ENCODE measurements at regions not wholly inside any gene's neighbourhood (a gene's known extent, or its start where the extent isn't known, plus 50 kb on each side); places are given as distances from the start of the nearest gene placed in this dataset.

GRCh38 chr4:43238585-43238984, 346.1 kb downstream of the GRXCR1 start:
- Histone ChIP-seq H3K4me2 (ENCODE audit: extremely low read depth, insufficient read depth, low read length) (no peak overlapping the region), H3K36me3 (ENCODE audit: control insufficient read depth, insufficient read depth, low read length) (no peaks in the 10 kb centered on the region), H2AFZ (ENCODE audit: low read length) (no peak overlapping the region), H3K27ac (ENCODE audit: insufficient read depth, low read length) (no peak overlapping the region), H3K9me3 (ENCODE audit: control insufficient read depth, insufficient read depth, low read depth, low read length) (no peaks in the 10 kb centered on the region), H3K4me1 (ENCODE audit: control insufficient read depth, extremely low read depth, insufficient read depth, low read length) (no peaks in the 10 kb centered on the region), H3K79me2 (ENCODE audit: control insufficient read depth, insufficient read depth, low read length) (no peaks in the 10 kb centered on the region), H4K20me1 (ENCODE audit: control insufficient read depth, extremely low read depth, insufficient read depth, low read length) (no peaks in the 10 kb centered on the region), H3K27me3 (ENCODE audit: control insufficient read depth, insufficient read depth, low read length) (no peaks in the 10 kb centered on the region), H3K4me3 (replicated peaks in 1 of 4; ENCODE audit: control extremely low read depth in 1 of 4, insufficient read depth in 1 of 4, low read depth in 3 of 4, low read length in 4 of 4) (no peak overlapping the region), H3K9ac (ENCODE audit: insufficient read depth, low read length) (no peak overlapping the region)
- no peak for TF ChIP-seq EZH2 (IDR thresholded peaks at IDR 0.05; ENCODE audit: low read length, missing control alignments)
- TF ChIP-seq CTCF (conservative IDR thresholded peaks at IDR 0.05 in 1 of 2, IDR thresholded peaks at IDR 0.05 in 1 of 2; ENCODE audit: low read depth in 1 of 2, low read length in 2 of 2) = no peak
- no peak for DNase-seq (ENCODE audit: low read depth in 2 of 2)

GRCh38 chr4:43241104-43241503, 348.6 kb downstream of the GRXCR1 start:
- no peak for DNase-seq (ENCODE audit: low read depth in 2 of 2)
- Histone ChIP-seq H3K9me3 (ENCODE audit: control insufficient read depth, insufficient read depth, low read depth, low read length) (no peaks in the 10 kb centered on the region), H4K20me1 (ENCODE audit: control insufficient read depth, extremely low read depth, insufficient read depth, low read length) (no peaks in the 10 kb centered on the region), H3K79me2 (ENCODE audit: control insufficient read depth, insufficient read depth, low read length) (no peaks in the 10 kb centered on the region), H3K4me1 (ENCODE audit: control insufficient read depth, extremely low read depth, insufficient read depth, low read length) (no peaks in the 10 kb centered on the region), H3K4me2 (ENCODE audit: extremely low read depth, insufficient read depth, low read length) (no peak overlapping the region), H3K27ac (ENCODE audit: insufficient read depth, low read length) (no peak overlapping the region), H3K4me3 (replicated peaks in 1 of 4; ENCODE audit: control extremely low read depth in 1 of 4, insufficient read depth in 1 of 4, low read depth in 3 of 4, low read length in 4 of 4) (no peak overlapping the region), H3K36me3 (ENCODE audit: control insufficient read depth, insufficient read depth, low read length) (no peaks in the 10 kb centered on the region), H2AFZ (ENCODE audit: low read length) (no peak overlapping the region), H3K9ac (ENCODE audit: insufficient read depth, low read length) (no peak overlapping the region), H3K27me3 (ENCODE audit: control insufficient read depth, insufficient read depth, low read length) (no peaks in the 10 kb centered on the region)
- TF ChIP-seq CTCF (conservative IDR thresholded peaks at IDR 0.05 in 1 of 2, IDR thresholded peaks at IDR 0.05 in 1 of 2; ENCODE audit: low read depth in 1 of 2, low read length in 2 of 2) = no peak
- no peak for TF ChIP-seq EZH2 (IDR thresholded peaks at IDR 0.05; ENCODE audit: low read length, missing control alignments)

- no peaks in the 10 kb centered on the region for H3K9me3 ChIP-seq (ENCODE audit: control insufficient read depth, insufficient read depth, low read depth, low read length)
- DNase-seq (ENCODE audit: low read depth in 2 of 2) = peak; percentile 43 to 90
- no peak overlapping the region for H2AFZ ChIP-seq (ENCODE audit: low read length)
- H3K9ac ChIP-seq (ENCODE audit: insufficient read depth, low read length) = no peak overlapping the region
- no peak overlapping the region for H3K27ac ChIP-seq (ENCODE audit: insufficient read depth, low read length)
- H3K79me2 ChIP-seq (ENCODE audit: control insufficient read depth, insufficient read depth, low read length) = no peaks in the 10 kb centered on the region
- no peak overlapping the region for H3K4me2 ChIP-seq (ENCODE audit: extremely low read depth, insufficient read depth, low read length)
- H3K4me1 ChIP-seq (ENCODE audit: control insufficient read depth, extremely low read depth, insufficient read depth, low read length) = no peaks in the 10 kb centered on the region
- no peak overlapping the region for H3K4me3 ChIP-seq (replicated peaks in 1 of 4; ENCODE audit: control extremely low read depth in 1 of 4, insufficient read depth in 1 of 4, low read depth in 3 of 4, low read length in 4 of 4)
- H4K20me1 ChIP-seq (ENCODE audit: control insufficient read depth, extremely low read depth, insufficient read depth, low read length) = no peaks in the 10 kb centered on the region
- no peaks in the 10 kb centered on the region for H3K36me3 ChIP-seq (ENCODE audit: control insufficient read depth, insufficient read depth, low read length)
- no peaks in the 10 kb centered on the region for H3K27me3 ChIP-seq (ENCODE audit: control insufficient read depth, insufficient read depth, low read length)
- TF ChIP-seq CTCF (conservative IDR thresholded peaks at IDR 0.05 in 1 of 2, IDR thresholded peaks at IDR 0.05 in 1 of 2; ENCODE audit: low read depth in 1 of 2, low read length in 2 of 2) (no peak), EZH2 (IDR thresholded peaks at IDR 0.05; ENCODE audit: low read length, missing control alignments) (no peak)
These were observed 350.1 kb downstream of the GRXCR1 start for GRCh38 chr4:43242606-43243005.
